22Rv1 (cell line): ENCODE measurements at regions not wholly inside any gene's neighbourhood (a gene's known extent, or its start where the extent isn't known, plus 50 kb on each side); places are given as distances from the start of the nearest gene placed in this dataset.

Experiments used
- CTCF ChIP-seq: fragments of 450-650 bp; IDR thresholded peaks from 2 replicates; pipeline ENCODE4 v1.5.1; 2017; ENCODE audit warnings: mild to moderate bottlenecking
- ZFX ChIP-seq: fragments of 450-650 bp; IDR thresholded peaks from 2 replicates; pipeline ENCODE4 v1.6.1; 2017; ENCODE audit warnings: antibody characterized with exemption, borderline replicate concordance

GRCh38 chr22:26898946-26899605, 241.7 kb downstream of the MIAT start:
- TF ChIP-seq CTCF (no peak), ZFX (no peak)
